GM18867 (cell line): ENCODE measurements at regions not wholly inside any gene's neighbourhood (a gene's known extent, or its start where the extent isn't known, plus 50 kb on each side); places are given as distances from the start of the nearest gene placed in this dataset.

Experiments used
- ATAC-seq: cut with Tn5 transposase; IDR thresholded peaks from one replicate; pipeline ENCODE4 v1.9.1; 2021; ENCODE audit warnings: mild to moderate bottlenecking, moderate library complexity; ENCODE audit not compliant: unreplicated experiment

- no peak for ATAC-seq
These were observed 543.9 kb downstream of the TDRD15 start for GRCh38 chr2:21667638-21668037.

- no peak for ATAC-seq
These were observed 544.4 kb downstream of the TDRD15 start for GRCh38 chr2:21668078-21668710.

- ATAC-seq = no peak
These were observed 552.3 kb downstream of the TDRD15 start for GRCh38 chr2:21676041-21676440.

- ATAC-seq = no peak
These were observed 552.9 kb downstream of the TDRD15 start for GRCh38 chr2:21676676-21677075.

- no peak for ATAC-seq
These were observed 560.1 kb downstream of the TDRD15 start for GRCh38 chr2:21683838-21684237.

GRCh38 chr2:21687589-21687988, 563.8 kb downstream of the TDRD15 start:
- no peak for ATAC-seq

- no peak for ATAC-seq
These were observed 566.2 kb downstream of the TDRD15 start for GRCh38 chr2:21690005-21690404.

GRCh38 chr2:21693081-21693480, 569.3 kb downstream of the TDRD15 start:
- ATAC-seq = no peak

- ATAC-seq = no peak
These were observed 570.5 kb downstream of the TDRD15 start for GRCh38 chr2:21694079-21694878.

GRCh38 chr2:21696900-21697299, 573.1 kb downstream of the TDRD15 start:
- ATAC-seq = no peak

GRCh38 chr2:21700644-21701043, 576.9 kb downstream of the TDRD15 start:
- no peak for ATAC-seq

- no peak for ATAC-seq
These were observed 586.3 kb downstream of the TDRD15 start for GRCh38 chr2:21710031-21710430.

GRCh38 chr2:21710496-21710895, 586.7 kb downstream of the TDRD15 start:
- no peak for ATAC-seq

GRCh38 chr2:21715887-21716286, 592.1 kb downstream of the TDRD15 start:
- no peak for ATAC-seq

GRCh38 chr2:21727101-21727500, 603.3 kb downstream of the TDRD15 start:
- ATAC-seq = no peak

GRCh38 chr2:21728133-21728532, 604.4 kb downstream of the TDRD15 start:
- no peak for ATAC-seq

- ATAC-seq = no peak
These were observed 606.4 kb downstream of the TDRD15 start for GRCh38 chr2:21730141-21730540.

GRCh38 chr2:21740484-21740883, 616.7 kb downstream of the TDRD15 start:
- ATAC-seq = no peak

GRCh38 chr2:21746499-21746898, 622.7 kb downstream of the TDRD15 start:
- ATAC-seq = no peak

- no peak for ATAC-seq
These were observed 624.7 kb downstream of the TDRD15 start for GRCh38 chr2:21748501-21748900.

GRCh38 chr2:21754164-21754788, 630.5 kb downstream of the TDRD15 start:
- no peak for ATAC-seq

GRCh38 chr2:21757805-21758430, 634.1 kb downstream of the TDRD15 start:
- ATAC-seq = no peak
